ENCODE measurements at regions not wholly inside any gene's neighbourhood (a gene's known extent, or its start where the extent isn't known, plus 50 kb on each side); places are given as distances from the start of the nearest gene placed in this dataset.

DNA sequence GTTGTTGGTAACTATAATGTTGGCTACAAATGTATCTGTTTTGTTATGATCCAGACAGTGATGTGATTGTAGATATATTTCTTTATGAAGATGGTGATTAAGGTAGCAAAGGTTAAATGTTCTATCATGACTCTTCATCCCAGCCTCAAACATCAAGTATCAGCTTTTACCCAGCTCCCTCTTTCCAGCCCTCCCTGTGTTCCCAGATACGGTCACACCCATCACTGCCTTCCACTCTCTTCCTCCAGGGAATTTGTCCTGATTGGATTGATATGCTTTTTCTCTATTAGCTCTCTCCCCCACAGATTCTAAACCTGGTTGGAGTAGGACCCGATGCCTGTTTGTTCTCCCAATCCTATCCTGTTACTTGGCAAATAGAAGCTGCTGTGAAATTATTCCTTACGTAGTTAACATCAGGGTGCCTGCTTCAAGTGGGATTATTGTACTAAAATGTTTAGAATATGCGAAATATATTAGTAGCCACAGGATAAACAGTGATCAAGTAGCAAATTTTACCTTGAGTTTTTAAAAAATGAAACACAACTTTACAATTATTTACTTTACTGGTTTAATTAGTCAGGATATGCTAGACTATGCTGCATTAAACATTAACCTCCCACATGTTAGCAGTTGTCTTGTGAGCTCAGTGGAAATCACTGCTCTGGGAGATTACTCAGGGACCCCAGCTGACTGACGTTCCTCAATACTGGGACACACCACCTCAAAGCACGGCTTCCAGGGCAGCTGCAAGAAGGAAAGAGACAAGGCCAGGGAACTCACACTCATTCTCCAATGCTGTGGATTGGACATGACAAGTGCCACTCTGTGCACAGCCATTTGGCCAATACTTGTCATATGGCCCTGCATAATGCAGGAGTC lies 165.3 kb downstream of the ALX1 start:
- Mint-ChIP-seq H3K27ac (ENCODE audit: unreplicated experiment) (no peak overlapping the region), H3K27me3 (ENCODE audit: low read depth, unreplicated experiment) (no peaks in the 10 kb centered on the region), H3K36me3 (ENCODE audit: low read depth, unreplicated experiment) (no peaks in the 10 kb centered on the region), H3K4me3 (ENCODE audit: unreplicated experiment) (no peak overlapping the region), H3K9me3 (ENCODE audit: unreplicated experiment) (no peaks in the 10 kb centered on the region), H3K4me1 (ENCODE audit: low read depth, unreplicated experiment) (no peaks in the 10 kb centered on the region)
- no peaks in the 10 kb centered on the region for H3K9me3 ChIP-seq (ENCODE audit: insufficient read depth, low read depth, low read length)
- H3K79me2 ChIP-seq (ENCODE audit: insufficient read depth, low read length), result no peaks in the 10 kb centered on the region
- TF ChIP-seq, protein P1, sequence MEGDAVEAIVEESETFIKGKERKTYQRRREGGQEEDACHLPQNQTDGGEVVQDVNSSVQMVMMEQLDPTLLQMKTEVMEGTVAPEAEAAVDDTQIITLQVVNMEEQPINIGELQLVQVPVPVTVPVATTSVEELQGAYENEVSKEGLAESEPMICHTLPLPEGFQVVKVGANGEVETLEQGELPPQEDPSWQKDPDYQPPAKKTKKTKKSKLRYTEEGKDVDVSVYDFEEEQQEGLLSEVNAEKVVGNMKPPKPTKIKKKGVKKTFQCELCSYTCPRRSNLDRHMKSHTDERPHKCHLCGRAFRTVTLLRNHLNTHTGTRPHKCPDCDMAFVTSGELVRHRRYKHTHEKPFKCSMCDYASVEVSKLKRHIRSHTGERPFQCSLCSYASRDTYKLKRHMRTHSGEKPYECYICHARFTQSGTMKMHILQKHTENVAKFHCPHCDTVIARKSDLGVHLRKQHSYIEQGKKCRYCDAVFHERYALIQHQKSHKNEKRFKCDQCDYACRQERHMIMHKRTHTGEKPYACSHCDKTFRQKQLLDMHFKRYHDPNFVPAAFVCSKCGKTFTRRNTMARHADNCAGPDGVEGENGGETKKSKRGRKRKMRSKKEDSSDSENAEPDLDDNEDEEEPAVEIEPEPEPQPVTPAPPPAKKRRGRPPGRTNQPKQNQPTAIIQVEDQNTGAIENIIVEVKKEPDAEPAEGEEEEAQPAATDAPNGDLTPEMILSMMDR (IDR thresholded peaks at IDR 0.05; ENCODE audit: insufficient read depth, low read depth, low read length), result no peak
- TF ChIP-seq EZH2 (IDR thresholded peaks at IDR 0.05; ENCODE audit: insufficient read depth, low read length), result no peak
- no peak overlapping the region for H3K27ac ChIP-seq (ENCODE audit: low read depth, low read length)
- no peak overlapping the region for H2AFZ ChIP-seq (ENCODE audit: low read depth, low read length)
- H3K4me3 ChIP-seq (ENCODE audit: insufficient read depth, low read depth, low read length), result no peak overlapping the region
- H3K36me3 ChIP-seq (ENCODE audit: insufficient read depth, low read length), result no peaks in the 10 kb centered on the region
- H3K27me3 ChIP-seq (ENCODE audit: insufficient read depth, low read length), result no peaks in the 10 kb centered on the region
- no peaks in the 10 kb centered on the region for H3K4me1 ChIP-seq (ENCODE audit: insufficient read depth, low read length)
- no peak overlapping the region for H3K9ac ChIP-seq (ENCODE audit: low read length)
- no peak overlapping the region for H3K4me2 ChIP-seq (ENCODE audit: low read length)
- no peak for FAIRE-seq
- no peaks in the 10 kb centered on the region for H4K20me1 ChIP-seq (ENCODE audit: insufficient read depth, low read length)
- DNase-seq (ENCODE audit: low read depth), result no peak

DNA sequence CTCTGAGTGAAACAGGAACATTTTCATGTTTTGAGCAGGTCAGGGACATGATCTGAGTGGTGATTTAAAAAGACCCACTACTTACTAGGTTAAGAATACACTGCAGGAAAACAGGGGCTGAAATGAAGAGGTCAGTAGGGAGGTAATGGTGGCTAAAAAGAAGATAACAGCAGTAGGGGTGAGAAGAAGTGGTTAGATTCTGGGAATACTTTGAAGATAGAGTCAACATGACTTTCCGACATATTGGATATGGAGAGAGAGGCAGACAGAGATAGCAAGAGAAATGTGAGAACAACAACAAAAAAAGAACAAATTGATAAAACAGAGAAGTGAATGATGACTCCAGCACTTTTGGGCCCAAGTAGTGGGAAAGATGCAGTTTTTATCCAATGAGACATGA lies 168.0 kb downstream of the ALX1 start:
- no peak for FAIRE-seq
- no peaks in the 10 kb centered on the region for H3K27me3 Mint-ChIP-seq (ENCODE audit: low read depth, unreplicated experiment)
- H2AFZ ChIP-seq (ENCODE audit: low read depth, low read length), result no peak overlapping the region
- H3K4me3 ChIP-seq (ENCODE audit: insufficient read depth, low read depth, low read length), result no peak overlapping the region
- no peak overlapping the region for H3K27ac Mint-ChIP-seq (ENCODE audit: unreplicated experiment)
- H3K4me1 Mint-ChIP-seq (ENCODE audit: low read depth, unreplicated experiment), result no peaks in the 10 kb centered on the region
- H3K36me3 Mint-ChIP-seq (ENCODE audit: low read depth, unreplicated experiment), result no peaks in the 10 kb centered on the region
- H3K4me3 Mint-ChIP-seq (ENCODE audit: unreplicated experiment), result no peak overlapping the region
- no peaks in the 10 kb centered on the region for H3K9me3 ChIP-seq (ENCODE audit: insufficient read depth, low read depth, low read length)
- no peak overlapping the region for H3K9ac ChIP-seq (ENCODE audit: low read length)
- no peaks in the 10 kb centered on the region for H3K36me3 ChIP-seq (ENCODE audit: insufficient read depth, low read length)
- H3K79me2 ChIP-seq (ENCODE audit: insufficient read depth, low read length), result no peaks in the 10 kb centered on the region
- H3K9me3 Mint-ChIP-seq (ENCODE audit: unreplicated experiment), result no peaks in the 10 kb centered on the region
- H3K27ac ChIP-seq (ENCODE audit: low read depth, low read length), result no peak overlapping the region
- TF ChIP-seq, protein P1 (IDR thresholded peaks at IDR 0.05; ENCODE audit: insufficient read depth, low read depth, low read length), result no peak
- TF ChIP-seq EZH2 (IDR thresholded peaks at IDR 0.05; ENCODE audit: insufficient read depth, low read length), result no peak
- no peak for DNase-seq (ENCODE audit: low read depth)
- no peaks in the 10 kb centered on the region for H3K27me3 ChIP-seq (ENCODE audit: insufficient read depth, low read length)
- H3K4me1 ChIP-seq (ENCODE audit: insufficient read depth, low read length), result no peaks in the 10 kb centered on the region
- H3K4me2 ChIP-seq (ENCODE audit: low read length), result no peak overlapping the region
- H4K20me1 ChIP-seq (ENCODE audit: insufficient read depth, low read length), result no peaks in the 10 kb centered on the region

DNA sequence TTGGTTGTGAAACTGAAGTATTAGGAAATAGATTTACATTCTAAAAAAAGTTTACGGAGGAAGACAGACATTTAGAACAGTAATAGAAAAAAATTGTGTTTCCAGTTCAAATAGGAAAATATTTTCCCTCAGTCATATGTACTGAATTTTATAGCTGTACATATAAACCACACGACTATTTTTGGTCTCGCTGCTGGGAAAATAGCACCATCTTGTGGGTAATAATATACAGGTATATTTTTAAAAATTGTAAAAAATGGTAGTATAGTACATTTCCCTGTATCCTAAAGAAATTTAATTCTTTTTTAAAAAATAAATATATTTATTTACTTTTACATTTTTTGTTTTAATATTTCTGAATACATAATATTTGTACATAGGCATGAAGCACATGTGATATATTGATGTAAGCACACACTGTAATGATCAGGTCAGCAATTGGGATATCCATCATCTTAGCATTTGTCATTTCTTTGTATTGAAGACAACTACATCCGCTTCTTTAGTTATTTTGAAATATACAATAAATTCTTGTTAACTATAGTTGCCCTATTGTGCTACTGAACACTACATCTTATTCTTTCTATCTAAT lies 168.6 kb downstream of the ALX1 start:
- Mint-ChIP-seq H3K27me3 (ENCODE audit: low read depth, unreplicated experiment) (no peaks in the 10 kb centered on the region), H3K27ac (ENCODE audit: unreplicated experiment) (no peak overlapping the region), H3K9me3 (ENCODE audit: unreplicated experiment) (no peaks in the 10 kb centered on the region), H3K4me1 (ENCODE audit: low read depth, unreplicated experiment) (no peaks in the 10 kb centered on the region), H3K36me3 (ENCODE audit: low read depth, unreplicated experiment) (no peaks in the 10 kb centered on the region), H3K4me3 (ENCODE audit: unreplicated experiment) (no peak overlapping the region)
- H3K4me2 ChIP-seq (ENCODE audit: low read length), result no peak overlapping the region
- no peaks in the 10 kb centered on the region for H3K79me2 ChIP-seq (ENCODE audit: insufficient read depth, low read length)
- H3K4me3 ChIP-seq (ENCODE audit: insufficient read depth, low read depth, low read length), result no peak overlapping the region
- no peaks in the 10 kb centered on the region for H3K4me1 ChIP-seq (ENCODE audit: insufficient read depth, low read length)
- H3K36me3 ChIP-seq (ENCODE audit: insufficient read depth, low read length), result no peaks in the 10 kb centered on the region
- no peaks in the 10 kb centered on the region for H3K27me3 ChIP-seq (ENCODE audit: insufficient read depth, low read length)
- FAIRE-seq (no peak), DNase-seq (ENCODE audit: low read depth) (no peak)
- TF ChIP-seq, protein P1 (IDR thresholded peaks at IDR 0.05; ENCODE audit: insufficient read depth, low read depth, low read length), result peak; percentile 28
- TF ChIP-seq EZH2 (IDR thresholded peaks at IDR 0.05; ENCODE audit: insufficient read depth, low read length), result no peak
- no peak overlapping the region for H3K27ac ChIP-seq (ENCODE audit: low read depth, low read length)
- H2AFZ ChIP-seq (ENCODE audit: low read depth, low read length), result no peak overlapping the region
- H3K9me3 ChIP-seq (ENCODE audit: insufficient read depth, low read depth, low read length), result no peaks in the 10 kb centered on the region
- no peaks in the 10 kb centered on the region for H4K20me1 ChIP-seq (ENCODE audit: insufficient read depth, low read length)
- no peak overlapping the region for H3K9ac ChIP-seq (ENCODE audit: low read length)

Measured in astrocyte (in vitro differentiated cells and primary cell).